GM21786 (cell line): ENCODE measurements at regions not wholly inside any gene's neighbourhood (a gene's known extent, or its start where the extent isn't known, plus 50 kb on each side); places are given as distances from the start of the nearest gene placed in this dataset.
"Not testable (repeated sequence)": the region's sequence is repeated elsewhere in the genome, so short reads cannot be mapped to it uniquely, and the experiment has no call there.

Experiments
- ATAC-seq: cut with Tn5 transposase; IDR thresholded peaks from one replicate; pipeline ENCODE4 v1.9.1; 2021; ENCODE audit not compliant: unreplicated experiment

GRCh38 chr2:228533156-228533555 lies 351.7 kb upstream of the SPHKAP start:
- no peak for ATAC-seq

GRCh38 chr2:228532233-228532632 lies 350.7 kb upstream of the SPHKAP start:
- ATAC-seq, result no peak

GRCh38 chr2:228527197-228527881 lies 345.9 kb upstream of the SPHKAP start:
- ATAC-seq, result no peak

- no peak for ATAC-seq
These were observed 345.2 kb upstream of the SPHKAP start for GRCh38 chr2:228526687-228527086.

GRCh38 chr2:228522977-228523376 lies 341.5 kb upstream of the SPHKAP start:
- ATAC-seq, result no peak

- ATAC-seq, result no peak
These were observed 340.8 kb upstream of the SPHKAP start for GRCh38 chr2:228522276-228522675.

GRCh38 chr2:228519561-228519960 lies 338.1 kb upstream of the SPHKAP start:
- no peak for ATAC-seq

GRCh38 chr2:228516019-228516418 lies 334.5 kb upstream of the SPHKAP start:
- no peak for ATAC-seq

GRCh38 chr2:228513480-228513879 lies 332.0 kb upstream of the SPHKAP start:
- ATAC-seq, result not testable (repeated sequence)

- no peak for ATAC-seq
These were observed 327.5 kb upstream of the SPHKAP start for GRCh38 chr2:228509021-228509420.

- ATAC-seq, result no peak
These were observed 326.4 kb upstream of the SPHKAP start for GRCh38 chr2:228507870-228508269.

- no peak for ATAC-seq
These were observed 325.8 kb upstream of the SPHKAP start for GRCh38 chr2:228507231-228507824.

- ATAC-seq, result no peak
These were observed 322.2 kb upstream of the SPHKAP start for GRCh38 chr2:228503731-228504130.

GRCh38 chr2:228493852-228494251 lies 312.4 kb upstream of the SPHKAP start:
- ATAC-seq, result no peak

- ATAC-seq, result no peak
These were observed 297.5 kb upstream of the SPHKAP start for GRCh38 chr2:228479014-228479413.

- no peak for ATAC-seq
These were observed 293.0 kb upstream of the SPHKAP start for GRCh38 chr2:228474466-228474865.

- ATAC-seq, result no peak
These were observed 288.2 kb upstream of the SPHKAP start for GRCh38 chr2:228469721-228470120.

GRCh38 chr2:228466851-228467250 lies 285.4 kb upstream of the SPHKAP start:
- no peak for ATAC-seq

- no peak for ATAC-seq
These were observed 283.9 kb upstream of the SPHKAP start for GRCh38 chr2:228465408-228465807.

GRCh38 chr2:228458364-228458763 lies 276.9 kb upstream of the SPHKAP start:
- no peak for ATAC-seq

GRCh38 chr2:228447266-228447915 lies 265.9 kb upstream of the SPHKAP start:
- no peak for ATAC-seq

GRCh38 chr2:228446734-228447133 lies 265.2 kb upstream of the SPHKAP start:
- no peak for ATAC-seq
